ENCODE measurements at regions not wholly inside any gene's neighbourhood (a gene's known extent, or its start where the extent isn't known, plus 50 kb on each side); places are given as distances from the start of the nearest gene placed in this dataset.

GRCh38 chr1:60185684-60186083, 112.1 kb upstream of the C1orf87 start:
- H3K9me2 ChIP-seq (replicated peaks; ENCODE audit: insufficient read depth, low read length), result no peaks in the 10 kb centered on the region
- H3F3A ChIP-seq (ENCODE audit: insufficient read depth), result no peaks in the 10 kb centered on the region
- H3K79me2 ChIP-seq (ENCODE audit: insufficient read depth, low read length), result no peaks in the 10 kb centered on the region
- no peaks in the 10 kb centered on the region for H3K27me3 ChIP-seq (ENCODE audit: low read length)
- H3K4me3 ChIP-seq (ENCODE audit: insufficient read depth, low read length, poor library complexity, severe bottlenecking), result no peak overlapping the region
- H3K9me3 ChIP-seq (ENCODE audit: insufficient read depth, low read length), result no peaks in the 10 kb centered on the region
- H3K36me3 ChIP-seq (ENCODE audit: low read length), result no peaks in the 10 kb centered on the region
- no peak overlapping the region for H3K9ac ChIP-seq (ENCODE audit: low read length)
- H2AFZ ChIP-seq (ENCODE audit: low read depth, low read length, severe bottlenecking), result no peak overlapping the region
- no peak overlapping the region for H3K27ac ChIP-seq (ENCODE audit: low read depth, low read length)
- TF ChIP-seq EZH2phosphoT487 (conservative IDR thresholded peaks at IDR 0.05; ENCODE audit: low read length) (no peak), CTCF (IDR thresholded peaks at IDR 0.05; ENCODE audit: insufficient read depth, low read length, poor library complexity, severe bottlenecking) (no peak)
- H3K4me2 ChIP-seq (ENCODE audit: low read depth, low read length, poor library complexity, severe bottlenecking), result no peak overlapping the region
- H4K20me1 ChIP-seq (ENCODE audit: low read depth, low read length), result no peaks in the 10 kb centered on the region

GRCh38 chr1:60184521-60184920, 111.0 kb upstream of the C1orf87 start:
- no peaks in the 10 kb centered on the region for H3K79me2 ChIP-seq (ENCODE audit: insufficient read depth, low read length)
- no peak overlapping the region for H3K4me3 ChIP-seq (ENCODE audit: insufficient read depth, low read length, poor library complexity, severe bottlenecking)
- TF ChIP-seq CTCF (IDR thresholded peaks at IDR 0.05; ENCODE audit: insufficient read depth, low read length, poor library complexity, severe bottlenecking), result no peak
- no peak for TF ChIP-seq EZH2phosphoT487 (conservative IDR thresholded peaks at IDR 0.05; ENCODE audit: low read length)
- no peaks in the 10 kb centered on the region for H3K9me3 ChIP-seq (ENCODE audit: insufficient read depth, low read length)
- H3F3A ChIP-seq (ENCODE audit: insufficient read depth), result no peaks in the 10 kb centered on the region
- H2AFZ ChIP-seq (ENCODE audit: low read depth, low read length, severe bottlenecking), result no peak overlapping the region
- no peaks in the 10 kb centered on the region for H3K9me2 ChIP-seq (replicated peaks; ENCODE audit: insufficient read depth, low read length)
- H3K4me2 ChIP-seq (ENCODE audit: low read depth, low read length, poor library complexity, severe bottlenecking), result no peak overlapping the region
- H3K9ac ChIP-seq (ENCODE audit: low read length), result no peak overlapping the region
- H3K27me3 ChIP-seq (ENCODE audit: low read length), result no peaks in the 10 kb centered on the region
- no peaks in the 10 kb centered on the region for H3K36me3 ChIP-seq (ENCODE audit: low read length)
- H4K20me1 ChIP-seq (ENCODE audit: low read depth, low read length), result no peaks in the 10 kb centered on the region
- no peak overlapping the region for H3K27ac ChIP-seq (ENCODE audit: low read depth, low read length)

- Histone ChIP-seq H3K9me3 (ENCODE audit: insufficient read depth, low read length) (no peaks in the 10 kb centered on the region), H3F3A (ENCODE audit: insufficient read depth) (no peaks in the 10 kb centered on the region), H3K27me3 (ENCODE audit: low read length) (no peaks in the 10 kb centered on the region), H3K27ac (ENCODE audit: low read depth, low read length) (no peak overlapping the region), H3K9me2 (replicated peaks; ENCODE audit: insufficient read depth, low read length) (no peaks in the 10 kb centered on the region; the same call in 1 of the 2 replicates), H3K79me2 (ENCODE audit: insufficient read depth, low read length) (no peaks in the 10 kb centered on the region), H3K4me3 (ENCODE audit: insufficient read depth, low read length, poor library complexity, severe bottlenecking) (no peak overlapping the region), H3K36me3 (ENCODE audit: low read length) (no peaks in the 10 kb centered on the region), H2AFZ (ENCODE audit: low read depth, low read length, severe bottlenecking) (no peak overlapping the region), H3K9ac (ENCODE audit: low read length) (no peak overlapping the region), H4K20me1 (ENCODE audit: low read depth, low read length) (no peaks in the 10 kb centered on the region), H3K4me2 (ENCODE audit: low read depth, low read length, poor library complexity, severe bottlenecking) (no peak overlapping the region)
- no peak for TF ChIP-seq EZH2phosphoT487 (conservative IDR thresholded peaks at IDR 0.05; ENCODE audit: low read length)
- no peak for TF ChIP-seq CTCF (IDR thresholded peaks at IDR 0.05; ENCODE audit: insufficient read depth, low read length, poor library complexity, severe bottlenecking)
Measured at GRCh38 chr1:60173729-60174505, 100.3 kb upstream of the C1orf87 start.

Data from SU-DHL-6 (cell line).